CD14-positive monocyte (primary cell): ENCODE measurements at regions not wholly inside any gene's neighbourhood (a gene's known extent, or its start where the extent isn't known, plus 50 kb on each side); places are given as distances from the start of the nearest gene placed in this dataset.
A peak's percentile ranks its signal among the peaks of the same experiment; 100 is the strongest.
"Not testable (repeated sequence)": the region's sequence is repeated elsewhere in the genome, so short reads cannot be mapped to it uniquely, and the experiment has no call there.

ENCODE experiments used
- DNase-seq, 3 donors: peaks; one replicate each; pipeline ENCODE4 v3.0.0-alpha.2; 2011 to 2022
- H2AFZ ChIP-seq: 2 replicates; pipeline ENCODE4 v1.6.0; 2012; ENCODE audit warnings: mild to moderate bottlenecking, low read depth, low read length, inconsistent platforms; ENCODE audit not compliant: insufficient read depth, poor library complexity, severe bottlenecking
- H3K27ac ChIP-seq, 2 donors: 1 replicate in 1 of 2; 2 replicates in 1 of 2; pipeline ENCODE4 v1.5.1; 2012 to 2013; ENCODE audit warnings: low read length in 2 of 2, control low read depth in 1 of 2, inconsistent platforms in 1 of 2, low read depth in 1 of 2, mild to moderate bottlenecking in 1 of 2
- H3K27me3 ChIP-seq, 2 donors: one replicate each; pipeline versions ENCODE4 v1.6.0 to v1.6.1; 2011 to 2013; ENCODE audit warnings: low read length in 2 of 2; ENCODE audit not compliant: control insufficient read depth in 2 of 2, insufficient read depth in 2 of 2
- H3K36me3 ChIP-seq, 2 donors: replicated peaks in 1 of 2; 1 replicate in 1 of 2; 2 replicates in 1 of 2; pipeline versions ENCODE4 v1.5.1 to v1.6.1; 2012 to 2013; ENCODE audit warnings: low read length in 2 of 2, control low read depth in 1 of 2, inconsistent platforms in 1 of 2, mild to moderate bottlenecking in 1 of 2; ENCODE audit not compliant: insufficient read depth in 2 of 2, control insufficient read depth in 1 of 2
- H3K4me1 ChIP-seq, 2 donors: 1 replicate in 1 of 2; 2 replicates in 1 of 2; pipeline versions ENCODE4 v1.5.1 to v1.6.1; 2012 to 2013; ENCODE audit warnings: low read length in 2 of 2, control low read depth in 1 of 2, inconsistent platforms in 1 of 2, mild to moderate bottlenecking in 1 of 2, moderate library complexity in 1 of 2; ENCODE audit not compliant: insufficient read depth in 2 of 2, control insufficient read depth in 1 of 2
- H3K4me2 ChIP-seq: replicated peaks from 2 replicates; pipeline ENCODE3; 2012; ENCODE audit warnings: low read length, moderate library complexity, mild to moderate bottlenecking; ENCODE audit not compliant: poor library complexity, severe bottlenecking; ENCODE audit errors: extremely low read depth
- H3K4me3 ChIP-seq, 3 experiments: fragments of 200-600 bp in 1 of 3; sonication (generic) in 1 of 3; replicated peaks in 1 of 3; 1 replicate in 2 of 3; 2 replicates in 1 of 3; pipeline ENCODE4 v1.5.1; 2011 to 2013; ENCODE audit warnings: low read length in 3 of 3, mild to moderate bottlenecking in 3 of 3, control low read depth in 2 of 3, low read depth in 2 of 3, inconsistent platforms in 1 of 3, moderate library complexity in 1 of 3
- H3K79me2 ChIP-seq: 2 replicates; pipeline ENCODE4 v1.6.0; 2012; ENCODE audit warnings: mild to moderate bottlenecking, control low read depth, inconsistent platforms, low read length, moderate library complexity; ENCODE audit not compliant: insufficient read depth
- H3K9ac ChIP-seq: 2 replicates; pipeline ENCODE4 v1.6.0; 2017; ENCODE audit warnings: low read length, mild to moderate bottlenecking; ENCODE audit not compliant: insufficient read depth, poor library complexity, severe bottlenecking
- H3K9me3 ChIP-seq, 2 donors: replicated peaks in 1 of 2; 1 replicate in 1 of 2; 2 replicates in 1 of 2; pipeline versions ENCODE4 v1.5.1 to v1.6.1; 2012 to 2013; ENCODE audit warnings: low read length in 2 of 2, control low read depth in 1 of 2; ENCODE audit not compliant: control insufficient read depth in 1 of 2, insufficient read depth in 1 of 2
- H4K20me1 ChIP-seq: 2 replicates; pipeline ENCODE4 v1.6.0; 2012; ENCODE audit warnings: mild to moderate bottlenecking, low read length, control low read depth, moderate library complexity; ENCODE audit not compliant: insufficient read depth
- H3K27ac Mint-ChIP-seq, 7 donors: one replicate each; pipeline ENCODE4 v1.8.0; 2020; ENCODE audit warnings: mild to moderate bottlenecking in 7 of 7, mixed read lengths in 7 of 7, moderate library complexity in 6 of 7, inconsistent platforms in 2 of 7
- H3K27me3 Mint-ChIP-seq, 3 donors: one replicate each; pipeline ENCODE4 v1.8.0; 2021 to 2022; ENCODE audit warnings: low read depth in 3 of 3, mild to moderate bottlenecking in 3 of 3, mixed read lengths in 3 of 3, moderate library complexity in 3 of 3, inconsistent platforms in 1 of 3
- H3K36me3 Mint-ChIP-seq, 2 donors: one replicate each; pipeline ENCODE4 v1.8.0; 2020; ENCODE audit warnings: mixed read lengths in 2 of 2, inconsistent platforms in 1 of 2, mild to moderate bottlenecking in 1 of 2
- H3K4me1 Mint-ChIP-seq: one replicate; pipeline ENCODE4 v1.8.0; 2020; ENCODE audit warnings: mild to moderate bottlenecking, mixed read lengths
- H3K4me3 Mint-ChIP-seq, 2 donors: one replicate each; pipeline ENCODE4 v1.8.0; 2020; ENCODE audit warnings: mild to moderate bottlenecking in 2 of 2, mixed read lengths in 2 of 2, moderate library complexity in 1 of 2
- H3K9me3 Mint-ChIP-seq, 7 donors: one replicate each; pipeline ENCODE4 v1.8.0; 2020 to 2022; ENCODE audit warnings: mixed read lengths in 7 of 7, mild to moderate bottlenecking in 6 of 7, moderate library complexity in 6 of 7, inconsistent platforms in 2 of 7
- WGBS: methylation state at CpG from one replicate; pipeline ENCODE4 v1.1.5; 2013; ENCODE audit warnings: missing lambda C conversion rate; ENCODE audit not compliant: insufficient coverage; 5-methylcytosine and 5-hydroxymethylcytosine counted together
- intact Hi-C, 2 donors: fragments of 100-400 bp; cut with micrococcal nuclease; formaldehyde crosslinking; loops; one replicate each; pipeline versions ENCODE4 v1.15.0 to v1.15.1; 2023
- TF ChIP-seq, protein P1 (sequence below): fragments of 200-600 bp; IDR thresholded peaks from one replicate; pipeline ENCODE4 v1.8.0; 2022; ENCODE audit warnings: antibody characterized with exemption, mild to moderate bottlenecking

DNA sequence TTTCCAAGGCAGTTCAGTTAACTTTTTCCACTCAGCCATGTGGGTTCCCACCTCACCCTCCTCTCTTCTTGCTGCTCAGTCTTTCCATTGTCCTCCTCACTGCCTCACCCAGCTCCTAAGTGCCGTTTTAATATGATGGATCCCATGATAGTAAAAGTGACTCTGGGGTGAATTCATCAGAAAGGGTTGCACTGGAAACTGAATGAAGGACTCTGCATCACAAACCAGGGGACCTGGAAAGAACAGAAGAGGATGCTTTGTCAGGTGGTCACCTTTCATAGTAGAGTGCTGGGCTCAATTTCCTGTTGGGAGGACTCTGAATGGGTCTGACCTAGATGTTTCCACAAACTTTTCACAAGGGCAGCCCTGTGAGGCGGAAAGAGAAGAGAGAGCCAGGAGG, 67.8 kb upstream of the SLC8A3 start:
- Histone ChIP-seq H3K9me3 (peaks cover 8 to 16% of the 10 kb centered on the region in 2 donors), H3K4me2 (no peak overlapping the region), H3K4me1 (peaks cover 0 to 3% of the 10 kb centered on the region in 2 donors), H2AFZ (no peak overlapping the region), H3K27me3 (peaks cover 35 to 48% of the 10 kb centered on the region in 2 donors), H3K9ac (no peak overlapping the region), H3K4me3 (no peak overlapping the region), H3K36me3 (no peaks in the 10 kb centered on the region), H4K20me1 (no peaks in the 10 kb centered on the region), H3K27ac (no peak overlapping the region), H3K79me2 (no peaks in the 10 kb centered on the region)
- Mint-ChIP-seq H3K27me3 (peaks cover 34 to 48% (median 41%) of the 10 kb centered on the region in 3 donors), H3K36me3 (peaks cover 2 to 3% of the 10 kb centered on the region in 2 donors), H3K4me1 (peaks cover 4% of the 10 kb centered on the region), H3K9me3 (peaks cover 8 to 16% (median 14%) of the 10 kb centered on the region in 7 donors), H3K27ac (no peak overlapping the region), H3K4me3 (peak overlapping the region in 1 of 2 donors; percentile 54)
- TF ChIP-seq, protein P1, sequence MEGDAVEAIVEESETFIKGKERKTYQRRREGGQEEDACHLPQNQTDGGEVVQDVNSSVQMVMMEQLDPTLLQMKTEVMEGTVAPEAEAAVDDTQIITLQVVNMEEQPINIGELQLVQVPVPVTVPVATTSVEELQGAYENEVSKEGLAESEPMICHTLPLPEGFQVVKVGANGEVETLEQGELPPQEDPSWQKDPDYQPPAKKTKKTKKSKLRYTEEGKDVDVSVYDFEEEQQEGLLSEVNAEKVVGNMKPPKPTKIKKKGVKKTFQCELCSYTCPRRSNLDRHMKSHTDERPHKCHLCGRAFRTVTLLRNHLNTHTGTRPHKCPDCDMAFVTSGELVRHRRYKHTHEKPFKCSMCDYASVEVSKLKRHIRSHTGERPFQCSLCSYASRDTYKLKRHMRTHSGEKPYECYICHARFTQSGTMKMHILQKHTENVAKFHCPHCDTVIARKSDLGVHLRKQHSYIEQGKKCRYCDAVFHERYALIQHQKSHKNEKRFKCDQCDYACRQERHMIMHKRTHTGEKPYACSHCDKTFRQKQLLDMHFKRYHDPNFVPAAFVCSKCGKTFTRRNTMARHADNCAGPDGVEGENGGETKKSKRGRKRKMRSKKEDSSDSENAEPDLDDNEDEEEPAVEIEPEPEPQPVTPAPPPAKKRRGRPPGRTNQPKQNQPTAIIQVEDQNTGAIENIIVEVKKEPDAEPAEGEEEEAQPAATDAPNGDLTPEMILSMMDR, result no peak
- WGBS, result 0% methylated on average over 1 of the region's 2 CpGs
- DNase-seq, result no peak
- intact Hi-C loops, result no loop called here

DNA sequence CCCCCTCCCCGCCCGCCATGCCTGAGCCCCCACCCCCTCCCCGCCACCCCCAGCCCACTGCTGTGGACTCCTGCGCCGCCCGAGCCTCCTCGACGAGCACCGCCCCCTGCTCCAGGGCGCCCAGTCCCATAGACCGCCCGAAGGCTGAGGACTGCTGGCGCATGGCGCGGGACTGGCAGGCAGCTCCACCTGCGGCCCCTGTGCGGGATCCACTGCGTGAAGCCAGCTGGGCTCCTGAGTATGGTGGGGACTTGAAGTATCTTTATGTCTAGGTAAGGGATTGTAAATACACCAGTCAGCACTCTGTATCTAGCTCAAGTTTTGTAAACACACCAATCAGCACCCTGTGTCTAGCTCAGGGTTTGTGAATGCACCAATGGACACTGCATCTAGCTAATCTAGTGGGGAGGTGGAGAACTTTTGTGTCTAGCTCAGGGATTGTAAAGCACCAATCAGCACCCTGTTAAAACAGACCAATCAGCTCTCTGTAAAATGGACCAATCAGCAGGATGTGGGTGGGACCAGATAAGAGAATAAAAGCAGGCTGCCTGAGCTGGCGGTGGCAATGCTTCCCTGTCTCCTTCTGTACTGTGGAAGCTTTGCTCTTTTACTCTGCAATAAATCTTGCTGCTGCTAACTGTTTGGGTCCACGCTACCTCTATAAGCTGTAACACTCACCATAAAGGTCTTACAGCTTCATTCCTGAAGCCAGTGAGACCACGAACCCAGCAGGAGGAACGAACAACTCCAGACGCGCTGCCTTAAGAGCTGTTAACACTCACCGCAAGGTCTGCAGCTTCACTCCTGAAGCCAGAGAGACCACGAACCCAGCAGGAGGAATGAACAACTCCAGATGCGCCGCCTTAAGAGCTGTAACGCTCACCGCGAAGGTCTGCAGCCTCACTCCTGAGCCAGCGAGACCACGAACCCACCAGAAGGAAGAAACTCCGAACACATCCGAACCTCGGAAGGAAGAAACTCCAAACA, 66.6 kb upstream of the SLC8A3 start:
- DNase-seq, H3K79me2 ChIP-seq, H4K20me1 ChIP-seq, H3K27ac ChIP-seq, H3K4me1 ChIP-seq, H3K9ac ChIP-seq, H3K27ac Mint-ChIP-seq, intact Hi-C loops, H3K36me3 Mint-ChIP-seq, H3K4me1 Mint-ChIP-seq, H3K36me3 ChIP-seq, H2AFZ ChIP-seq: not testable (repeated sequence)
- H3K9me3 ChIP-seq, result peaks cover 8 to 16% of the 10 kb centered on the region in 2 donors
- H3K4me2 ChIP-seq, result peak overlapping the region; percentile 26
- H3K4me3 ChIP-seq, result peak overlapping the region in 1 of 3 experiments; percentile 52
- peaks cover 8 to 16% (median 14%) of the 10 kb centered on the region in 7 donors for H3K9me3 Mint-ChIP-seq
- peak overlapping the region; percentile 55 to 82 for H3K4me3 Mint-ChIP-seq
- WGBS, result 48% methylated on average over 27 of the region's 36 CpGs
- peaks cover 35 to 53% of the 10 kb centered on the region in 2 donors for H3K27me3 ChIP-seq
- H3K27me3 Mint-ChIP-seq, result peaks cover 34 to 51% (median 41%) of the 10 kb centered on the region in 3 donors
